Activated T-helper 2 cell treated with anti-CD3 and anti-CD28 coated beads, Interferon-gamma antibody, Interleukin-2, Interleukin-4, amounts not matched to agents 10 μg/mL and 5 μg/mL and 100 μg/mL, durations not matched to agents 14 hours and 24 hours and 36 hours (primary cell): ENCODE measurements at regions not wholly inside any gene's neighbourhood (a gene's known extent, or its start where the extent isn't known, plus 50 kb on each side); places are given as distances from the start of the nearest gene placed in this dataset.
"Not testable (repeated sequence)": the region's sequence is repeated elsewhere in the genome, so short reads cannot be mapped to it uniquely, and the experiment has no call there.

Experiments used
- DNase-seq: peaks from one replicate; pipeline ENCODE4 v3.0.0; 2021; ENCODE audit warnings: low spot score
- H3K27ac Mint-ChIP-seq: one replicate; pipeline ENCODE4 v1.8.0; 2021; ENCODE audit warnings: mixed read lengths
- H3K27me3 Mint-ChIP-seq: one replicate; pipeline ENCODE4 v1.8.0; 2021; ENCODE audit warnings: low read depth, mixed read lengths
- H3K36me3 Mint-ChIP-seq: one replicate; pipeline ENCODE4 v1.8.0; 2021; ENCODE audit warnings: low read depth, mixed read lengths
- H3K4me1 Mint-ChIP-seq: one replicate; pipeline ENCODE4 v1.8.0; 2021; ENCODE audit warnings: low read depth, mixed read lengths
- H3K4me3 Mint-ChIP-seq: one replicate; pipeline ENCODE4 v1.8.0; 2021; ENCODE audit warnings: low read depth, mild to moderate bottlenecking, moderate library complexity, mixed read lengths
- H3K9me3 Mint-ChIP-seq: one replicate; pipeline ENCODE4 v1.8.0; 2021; ENCODE audit warnings: mixed read lengths
- intact Hi-C: fragments of 100-400 bp; cut with micrococcal nuclease; formaldehyde crosslinking; loops from one replicate; pipeline ENCODE4 v1.15.1; 2023

DNA sequence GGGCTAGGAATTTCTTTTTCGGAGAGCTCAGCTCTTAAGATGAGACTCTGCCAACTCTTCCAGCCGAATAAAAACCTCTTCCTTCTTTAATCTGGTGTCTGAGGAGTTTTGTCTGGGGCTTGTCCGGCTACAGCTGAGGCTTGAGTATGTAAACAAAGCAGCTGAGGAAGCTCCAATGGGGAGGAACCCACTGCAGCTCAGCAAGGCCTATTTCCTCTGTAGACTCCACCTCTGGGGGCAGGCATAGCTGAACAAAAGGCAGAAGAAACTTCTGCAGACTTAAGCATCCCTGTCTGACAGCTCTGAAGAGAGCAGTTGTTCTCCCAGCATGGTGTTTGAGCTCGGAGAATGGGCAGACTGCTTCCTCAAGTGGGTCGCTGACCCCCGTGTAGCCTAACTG, 838.7 kb downstream of the CCDC85A start:
- Mint-ChIP-seq H3K36me3 (no peaks in the 10 kb centered on the region), H3K4me1 (no peaks in the 10 kb centered on the region), H3K27me3 (no peaks in the 10 kb centered on the region), H3K4me3 (no peak overlapping the region), H3K27ac (no peak overlapping the region), H3K9me3 (peaks cover 41% of the 10 kb centered on the region)
- no peak for DNase-seq
- intact Hi-C loops: no loop called here

DNA sequence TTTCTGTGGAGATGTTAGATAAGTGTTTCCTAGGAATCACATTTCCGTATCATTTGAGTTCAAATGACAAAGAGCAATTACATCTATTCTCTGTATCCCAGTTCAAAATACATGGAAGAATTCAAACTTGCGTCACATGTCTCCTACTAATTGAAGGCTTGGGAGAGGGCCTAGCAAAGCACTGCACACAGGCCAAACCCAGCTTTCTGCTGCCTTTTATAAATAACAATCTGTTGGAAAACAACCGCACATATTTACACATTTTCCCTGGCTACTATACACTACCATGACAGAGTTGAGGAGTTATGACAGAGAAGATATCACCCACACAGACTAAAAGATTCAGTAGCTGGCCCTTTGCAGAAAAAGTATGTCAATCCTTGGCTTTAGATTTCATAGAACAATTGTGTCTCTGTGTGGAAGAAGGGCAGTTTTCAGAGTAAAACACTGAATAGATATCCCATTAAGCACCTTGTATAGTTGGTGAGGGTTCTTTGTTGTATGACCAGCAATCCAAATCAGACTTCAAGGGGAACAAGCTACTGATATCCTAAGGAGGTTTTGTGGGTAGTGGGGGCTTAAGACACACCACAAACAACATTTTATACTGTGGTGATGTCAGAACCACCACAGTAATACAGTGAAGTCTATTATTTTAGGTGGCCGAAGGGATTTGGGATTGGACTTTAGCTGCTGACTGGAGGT, 861.3 kb downstream of the CCDC85A start:
- H3K4me1 Mint-ChIP-seq: no peaks in the 10 kb centered on the region
- intact Hi-C loops: no loop called here
- H3K9me3 Mint-ChIP-seq: peaks cover 38% of the 10 kb centered on the region
- no peak overlapping the region for H3K27ac Mint-ChIP-seq
- no peak overlapping the region for H3K4me3 Mint-ChIP-seq
- no peaks in the 10 kb centered on the region for H3K36me3 Mint-ChIP-seq
- no peaks in the 10 kb centered on the region for H3K27me3 Mint-ChIP-seq
- no peak for DNase-seq

DNA sequence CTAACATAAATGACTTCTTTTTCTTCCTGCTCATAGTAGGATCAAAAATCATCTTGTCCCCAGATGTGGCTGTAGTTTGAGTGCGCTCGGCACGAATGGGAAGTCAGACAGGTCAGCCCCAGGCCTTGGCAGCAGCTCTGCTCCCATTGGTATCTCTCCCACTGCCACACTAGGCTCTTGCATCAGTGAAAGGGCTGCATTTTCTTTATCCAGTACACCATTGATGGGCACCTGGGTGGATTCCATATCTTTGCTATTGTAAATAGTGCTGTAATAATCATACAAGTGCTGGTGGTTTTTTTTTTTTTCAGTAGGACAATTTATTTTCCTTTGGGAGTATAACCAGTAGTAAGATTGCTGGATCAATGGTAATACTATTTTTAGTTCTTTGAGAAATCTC, 865.5 kb downstream of the CCDC85A start:
- Mint-ChIP-seq H3K4me3 (no peak overlapping the region), H3K36me3 (no peaks in the 10 kb centered on the region), H3K9me3 (peaks cover 31% of the 10 kb centered on the region)

DNA sequence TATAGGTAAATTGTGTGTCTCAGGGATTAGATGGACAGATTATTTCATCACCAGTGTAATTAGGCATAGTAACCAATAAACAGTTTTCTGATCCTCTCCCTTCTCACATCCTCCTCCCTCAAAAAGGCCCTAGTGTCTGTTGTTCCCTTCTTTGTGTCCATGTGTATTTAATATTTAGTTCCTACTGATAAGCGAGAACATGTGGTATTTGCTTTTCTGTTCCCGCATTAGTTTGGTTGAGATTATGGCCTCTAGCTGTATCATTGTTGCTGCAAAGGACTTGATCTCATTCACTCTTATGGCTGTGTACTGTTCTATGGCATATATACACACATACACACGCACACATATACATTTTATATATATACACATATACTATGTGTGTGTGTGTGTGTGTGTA, 866.2 kb downstream of the CCDC85A start:
- DNase-seq: no peak
- H3K4me3 Mint-ChIP-seq: no peak overlapping the region
- no peaks in the 10 kb centered on the region for H3K36me3 Mint-ChIP-seq
- intact Hi-C loops: no loop called here
- no peaks in the 10 kb centered on the region for H3K27me3 Mint-ChIP-seq
- H3K9me3 Mint-ChIP-seq: peaks cover 31% of the 10 kb centered on the region
- no peaks in the 10 kb centered on the region for H3K4me1 Mint-ChIP-seq
- no peak overlapping the region for H3K27ac Mint-ChIP-seq

More for the DNA sequence above, 865.5 kb downstream of the CCDC85A start:
- no peak for DNase-seq
- intact Hi-C loops: no loop called here
- H3K4me1 Mint-ChIP-seq: no peaks in the 10 kb centered on the region
- no peaks in the 10 kb centered on the region for H3K27me3 Mint-ChIP-seq
- no peak overlapping the region for H3K27ac Mint-ChIP-seq

DNA sequence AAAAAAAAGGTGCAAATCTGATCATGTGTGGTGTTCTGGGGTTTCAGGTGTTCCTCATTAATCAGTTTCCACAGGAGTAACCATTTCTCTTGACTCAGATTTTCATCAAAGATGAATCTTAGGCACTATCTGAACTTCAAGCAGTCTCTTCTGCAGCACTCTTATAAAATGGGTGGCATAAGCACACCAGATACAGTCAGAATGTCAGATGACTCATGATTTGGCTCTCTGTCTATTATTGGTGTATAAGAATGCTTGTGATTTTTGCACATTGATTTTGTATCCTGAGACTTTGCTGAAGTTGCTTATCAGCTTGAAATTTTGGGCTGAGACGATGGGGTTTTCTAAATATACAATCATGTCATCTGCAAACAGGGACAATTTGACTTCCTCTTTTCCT, 882.5 kb downstream of the CCDC85A start:
- intact Hi-C loops, H3K27ac Mint-ChIP-seq, H3K27me3 Mint-ChIP-seq, H3K36me3 Mint-ChIP-seq, H3K4me1 Mint-ChIP-seq, H3K4me3 Mint-ChIP-seq, DNase-seq: not testable (repeated sequence)
- peaks cover 19% of the 10 kb centered on the region for H3K9me3 Mint-ChIP-seq

DNA sequence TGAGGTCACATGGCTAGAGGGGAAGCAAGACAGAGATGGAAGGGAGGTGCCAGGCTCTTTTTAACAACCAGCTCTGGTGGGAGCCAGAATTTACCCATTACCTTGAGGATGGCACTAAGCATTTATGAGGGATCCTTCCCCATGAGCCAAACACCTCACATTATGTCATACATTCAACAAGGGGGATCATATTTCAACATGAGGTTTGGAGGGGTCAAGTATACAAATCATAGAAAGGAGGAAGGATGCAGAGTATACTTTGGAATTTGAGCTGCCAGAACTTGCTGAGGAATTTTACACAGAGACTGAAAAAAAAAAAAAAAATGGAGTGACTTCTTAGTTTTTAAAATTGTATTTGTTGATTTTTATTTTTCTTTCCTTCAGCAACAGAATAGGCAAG, 891.4 kb downstream of the CCDC85A start:
- H3K27me3 Mint-ChIP-seq: no peaks in the 10 kb centered on the region
- H3K27ac Mint-ChIP-seq: no peak overlapping the region
- no peaks in the 10 kb centered on the region for H3K4me1 Mint-ChIP-seq
- H3K36me3 Mint-ChIP-seq: no peaks in the 10 kb centered on the region
- intact Hi-C loops: no loop called here
- DNase-seq: no peak
- H3K9me3 Mint-ChIP-seq: peaks cover 34% of the 10 kb centered on the region
- H3K4me3 Mint-ChIP-seq: no peak overlapping the region

DNA sequence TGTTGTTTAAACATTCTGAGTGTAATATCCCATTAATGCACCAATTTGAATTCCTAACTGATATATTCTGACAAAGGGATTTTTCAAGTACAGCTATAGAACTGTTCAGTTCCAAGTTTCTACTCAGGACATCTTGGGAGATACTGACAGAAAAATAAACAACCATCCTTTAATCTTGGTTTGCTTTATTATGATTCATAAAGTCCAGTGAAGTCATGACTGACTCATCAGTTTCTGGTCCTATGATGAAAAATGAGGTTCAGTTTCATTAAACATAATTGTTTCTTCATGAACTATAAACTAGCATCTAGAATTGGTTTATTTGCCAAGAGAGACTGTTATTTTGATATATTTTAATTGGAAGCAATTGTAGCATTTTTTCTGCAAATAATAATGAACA, 896.2 kb downstream of the CCDC85A start:
- H3K27ac Mint-ChIP-seq: no peak overlapping the region
- no peaks in the 10 kb centered on the region for H3K36me3 Mint-ChIP-seq
- H3K4me3 Mint-ChIP-seq: no peak overlapping the region
- H3K9me3 Mint-ChIP-seq: peaks cover 37% of the 10 kb centered on the region
- no peaks in the 10 kb centered on the region for H3K27me3 Mint-ChIP-seq
- intact Hi-C loops: no loop called here
- no peaks in the 10 kb centered on the region for H3K4me1 Mint-ChIP-seq
- DNase-seq: no peak

DNA sequence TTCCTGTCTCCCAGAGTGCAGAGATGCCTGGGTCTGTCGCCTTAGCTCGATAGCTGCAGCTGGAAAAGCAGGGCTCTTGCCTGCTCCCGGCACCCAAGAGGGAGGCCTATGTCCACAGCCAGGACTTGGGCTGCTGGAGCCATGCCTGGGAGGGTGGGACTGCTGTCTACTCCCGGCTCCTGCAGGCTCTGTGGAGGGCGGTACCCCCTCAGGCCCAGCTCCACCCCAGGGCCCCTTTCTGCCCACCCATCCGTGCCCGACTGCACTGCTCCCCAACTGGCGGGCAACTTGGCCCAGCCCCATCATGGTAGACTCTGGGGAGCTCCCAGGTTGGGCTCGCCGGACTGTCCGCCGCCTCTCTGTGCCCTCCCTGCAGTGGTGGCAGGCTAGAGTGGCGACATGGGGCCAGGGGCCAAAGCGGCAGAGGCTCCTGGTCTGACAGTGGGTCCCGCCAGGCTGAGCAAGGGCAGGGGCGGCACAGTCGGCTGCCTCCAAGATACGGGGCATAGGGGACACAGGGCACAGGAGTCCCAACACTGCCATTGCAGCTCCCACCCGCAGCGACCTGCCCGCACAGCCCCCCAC, 901.0 kb downstream of the CCDC85A start:
- H3K9me3 Mint-ChIP-seq: peaks cover 32% of the 10 kb centered on the region
- H3K27me3 Mint-ChIP-seq: no peaks in the 10 kb centered on the region
- H3K4me1 Mint-ChIP-seq: no peaks in the 10 kb centered on the region
- H3K4me3 Mint-ChIP-seq: no peak overlapping the region
- DNase-seq: no peak
- H3K27ac Mint-ChIP-seq: no peak overlapping the region
- intact Hi-C loops: no loop called here
- H3K36me3 Mint-ChIP-seq: no peaks in the 10 kb centered on the region

DNA sequence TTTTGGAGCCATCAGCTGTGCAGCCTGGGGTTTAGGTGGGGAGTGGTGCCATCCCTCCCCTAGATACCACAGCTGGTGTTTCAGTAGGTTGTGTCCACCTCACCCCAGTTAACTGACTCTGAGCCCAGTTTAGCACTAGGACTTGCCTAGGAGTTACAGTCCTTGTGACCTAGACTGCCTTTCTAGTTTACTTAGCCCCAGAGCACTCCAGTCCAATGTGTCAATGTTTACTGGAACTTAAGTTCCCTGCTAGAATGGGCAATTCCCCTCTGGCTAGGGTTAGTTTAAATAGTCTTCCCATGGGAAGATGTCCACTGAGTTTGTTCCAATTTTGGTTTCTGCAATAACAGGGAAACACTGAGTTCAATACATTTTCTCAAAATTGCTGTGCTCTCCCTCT, 909.2 kb downstream of the CCDC85A start:
- no peaks in the 10 kb centered on the region for H3K4me1 Mint-ChIP-seq
- H3K9me3 Mint-ChIP-seq: peaks cover 23% of the 10 kb centered on the region
- no peaks in the 10 kb centered on the region for H3K36me3 Mint-ChIP-seq
- H3K27me3 Mint-ChIP-seq: no peaks in the 10 kb centered on the region
- intact Hi-C loops: no loop called here
- no peak overlapping the region for H3K4me3 Mint-ChIP-seq
- H3K27ac Mint-ChIP-seq: no peak overlapping the region
- no peak for DNase-seq

DNA sequence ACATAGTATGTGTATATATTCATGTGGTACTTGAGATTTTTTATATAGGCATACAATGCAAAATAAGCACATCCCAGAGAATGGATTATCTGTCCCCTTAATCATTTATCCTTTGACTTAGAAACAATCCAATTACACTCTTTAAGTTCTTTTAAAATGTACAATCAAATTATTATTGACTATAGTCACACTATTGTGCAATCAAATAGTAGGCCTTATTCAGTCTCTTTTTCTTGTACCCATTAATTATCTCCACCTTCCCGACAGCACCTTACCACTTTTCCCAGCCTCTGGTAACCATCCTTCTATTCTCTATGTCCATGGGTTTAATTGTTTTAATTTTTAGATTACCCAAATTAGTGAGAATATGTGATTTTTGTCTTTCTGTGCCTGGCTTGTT, 914.1 kb downstream of the CCDC85A start:
- no peak for DNase-seq
- no peak overlapping the region for H3K4me3 Mint-ChIP-seq
- H3K27me3 Mint-ChIP-seq: no peaks in the 10 kb centered on the region
- H3K9me3 Mint-ChIP-seq: peaks cover 51% of the 10 kb centered on the region
- no peaks in the 10 kb centered on the region for H3K36me3 Mint-ChIP-seq
- no peaks in the 10 kb centered on the region for H3K4me1 Mint-ChIP-seq
- H3K27ac Mint-ChIP-seq: no peak overlapping the region
- intact Hi-C loops: no loop called here

DNA sequence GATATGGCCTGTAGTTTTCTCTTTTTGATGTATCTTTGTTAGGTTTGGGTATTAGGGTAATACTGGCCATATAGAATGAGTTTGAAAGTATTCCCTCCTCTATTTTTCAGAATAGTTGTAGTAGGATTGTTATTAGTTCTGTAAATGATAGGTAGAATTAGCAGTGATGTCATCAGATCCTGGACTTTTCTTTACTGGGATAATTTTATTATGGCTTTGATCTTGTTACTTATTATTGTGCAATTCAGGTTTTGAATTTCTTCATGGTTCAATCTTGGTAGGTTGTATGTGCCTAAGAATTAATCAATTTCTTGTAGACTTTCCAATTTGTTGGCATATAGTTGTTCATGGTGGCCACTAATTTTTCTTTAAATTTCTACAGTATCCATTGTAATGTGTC, 916.6 kb downstream of the CCDC85A start:
- intact Hi-C loops: no loop called here
- Mint-ChIP-seq H3K36me3 (no peaks in the 10 kb centered on the region), H3K4me1 (no peaks in the 10 kb centered on the region)

DNA sequence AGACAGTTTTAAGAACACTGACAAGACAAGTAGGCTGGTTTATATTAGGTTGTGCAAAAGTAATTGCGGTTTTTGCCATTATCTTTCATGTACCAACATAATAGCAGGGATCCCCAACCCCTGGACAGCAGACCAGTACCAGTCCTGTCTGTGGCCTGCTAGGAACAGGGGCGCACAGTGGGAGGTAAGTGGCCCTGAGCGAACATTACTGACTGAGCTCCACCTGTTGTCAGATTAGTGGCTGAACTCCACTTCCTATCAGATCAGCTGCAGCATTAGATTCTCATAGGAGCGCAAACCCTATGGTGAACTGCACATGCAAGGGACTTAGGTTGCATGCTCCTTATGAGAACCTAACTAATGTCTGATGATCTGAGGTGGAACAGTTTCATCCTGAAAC, 921.9 kb downstream of the CCDC85A start:
- intact Hi-C loops: no loop called here
- Mint-ChIP-seq H3K27me3 (no peaks in the 10 kb centered on the region), H3K4me1 (no peaks in the 10 kb centered on the region), H3K9me3 (peaks cover 40% of the 10 kb centered on the region), H3K4me3 (no peak overlapping the region), H3K27ac (no peak overlapping the region), H3K36me3 (no peaks in the 10 kb centered on the region)
- no peak for DNase-seq

More for the DNA sequence above, 916.6 kb downstream of the CCDC85A start:
- Mint-ChIP-seq H3K4me3 (no peak overlapping the region), H3K9me3 (peaks cover 51% of the 10 kb centered on the region), H3K27me3 (no peaks in the 10 kb centered on the region), H3K27ac (no peak overlapping the region)
- no peak for DNase-seq

DNA sequence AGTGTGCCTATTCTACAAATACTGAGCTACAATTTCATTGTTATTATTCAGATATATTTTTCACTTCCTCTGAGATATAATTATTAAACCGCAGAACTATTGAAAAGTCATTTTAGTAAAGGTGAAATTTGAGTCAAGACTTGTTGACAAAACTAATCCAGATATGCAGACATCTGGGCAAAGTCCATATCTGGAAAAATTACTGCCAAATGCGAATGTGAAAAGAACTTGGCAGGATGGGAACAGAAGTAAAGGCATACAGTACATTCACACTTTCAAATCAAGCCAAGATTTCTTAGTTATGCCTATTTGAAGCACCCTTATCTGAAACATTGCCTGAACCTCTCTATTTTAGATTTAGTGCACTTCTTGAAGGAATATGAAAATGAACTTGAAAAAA, 923.6 kb downstream of the CCDC85A start:
- intact Hi-C loops: no loop called here
- Mint-ChIP-seq H3K4me3 (no peak overlapping the region), H3K27me3 (no peaks in the 10 kb centered on the region), H3K9me3 (peaks cover 40% of the 10 kb centered on the region), H3K36me3 (no peaks in the 10 kb centered on the region), H3K4me1 (no peaks in the 10 kb centered on the region), H3K27ac (no peak overlapping the region)
- no peak for DNase-seq
